Stromal cell of bone marrow (primary cell): ENCODE measurements at regions not wholly inside any gene's neighbourhood (a gene's known extent, or its start where the extent isn't known, plus 50 kb on each side); places are given as distances from the start of the nearest gene placed in this dataset.
"Not testable (repeated sequence)": the region's sequence is repeated elsewhere in the genome, so short reads cannot be mapped to it uniquely, and the experiment has no call there.

Experiments
- DNase-seq: peaks from one replicate; pipeline ENCODE4 v3.0.0-alpha.2; 2012; ENCODE audit warnings: low read depth

- no peak for DNase-seq
Observed at GRCh38 chr22:47543447-47543846, 781.0 kb downstream of the TBC1D22A start.

DNA sequence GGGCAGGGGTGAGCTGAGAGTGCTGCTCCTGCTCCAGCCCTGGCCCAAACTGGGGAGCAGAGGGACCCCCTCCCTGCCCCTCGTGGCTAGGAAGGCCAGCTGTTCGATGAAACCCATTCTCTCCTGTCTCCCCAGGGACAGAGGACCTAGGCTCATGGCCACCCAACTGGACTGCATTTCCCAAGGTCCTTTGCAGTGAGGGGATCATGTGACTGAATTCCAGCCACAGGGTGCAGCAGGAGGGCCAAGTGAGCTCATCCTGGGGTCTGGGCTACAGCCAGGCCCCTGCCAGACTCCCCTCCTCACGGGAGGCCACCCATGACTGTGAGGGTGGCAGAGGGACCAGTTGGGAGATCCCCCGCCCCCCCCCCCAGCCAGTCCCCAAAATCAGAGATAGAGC is 777.6 kb downstream of the TBC1D22A start:
- DNase-seq = no peak

DNA sequence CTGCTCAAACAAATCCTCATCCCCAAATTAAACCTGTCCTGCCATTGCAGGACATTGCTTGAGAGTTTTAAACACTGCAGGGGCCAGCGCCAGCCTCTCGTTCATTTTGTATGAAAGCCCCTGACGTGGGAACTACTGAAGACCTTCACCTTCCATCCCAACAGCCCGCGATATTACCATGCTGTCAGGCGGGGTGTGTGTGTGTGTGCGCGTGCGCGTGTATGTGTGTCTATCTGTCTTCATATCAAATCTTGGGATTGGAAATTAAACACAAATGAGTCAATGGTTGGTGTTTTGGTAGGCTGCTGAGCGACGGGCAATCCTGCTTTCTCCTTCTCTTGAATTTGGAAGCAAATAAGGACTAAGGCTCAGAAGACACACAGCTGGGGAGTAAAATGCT is 776.9 kb downstream of the TBC1D22A start:
- DNase-seq = no peak

GRCh38 chr22:47535681-47536080 is 773.2 kb downstream of the TBC1D22A start:
- DNase-seq = no peak

DNA sequence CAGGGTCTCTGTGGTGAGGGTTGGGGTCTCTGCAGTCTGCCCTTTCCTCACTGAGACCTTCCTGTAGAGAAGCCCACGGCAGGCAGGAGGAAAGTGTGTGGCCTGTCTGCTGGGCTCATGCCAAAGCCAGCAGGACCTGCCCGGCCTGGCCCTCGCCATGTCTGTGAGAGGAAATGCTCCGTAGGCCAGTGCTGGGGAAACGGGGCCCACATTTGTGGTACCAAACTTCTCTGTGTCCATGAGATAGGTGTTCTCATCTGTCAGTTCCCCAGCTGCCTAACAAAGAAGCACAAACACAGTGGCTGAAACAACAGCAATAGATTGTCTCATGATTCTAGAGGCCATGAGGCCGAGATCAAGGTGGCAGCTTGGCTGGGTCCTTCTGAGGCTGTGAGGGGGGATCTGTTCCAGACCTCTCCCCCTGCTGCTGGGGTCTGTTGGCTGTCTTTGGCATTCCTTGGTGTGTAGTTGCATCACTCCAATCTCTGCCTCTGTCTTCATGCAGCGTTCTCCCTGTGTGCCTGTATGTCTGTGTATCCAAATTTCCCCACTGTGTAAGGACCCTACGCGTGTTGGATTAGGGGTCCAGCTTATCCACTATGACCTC is 772.5 kb downstream of the TBC1D22A start:
- no peak for DNase-seq

- DNase-seq = no peak
Observed at GRCh38 chr22:47533961-47534803, 771.7 kb downstream of the TBC1D22A start.

DNA sequence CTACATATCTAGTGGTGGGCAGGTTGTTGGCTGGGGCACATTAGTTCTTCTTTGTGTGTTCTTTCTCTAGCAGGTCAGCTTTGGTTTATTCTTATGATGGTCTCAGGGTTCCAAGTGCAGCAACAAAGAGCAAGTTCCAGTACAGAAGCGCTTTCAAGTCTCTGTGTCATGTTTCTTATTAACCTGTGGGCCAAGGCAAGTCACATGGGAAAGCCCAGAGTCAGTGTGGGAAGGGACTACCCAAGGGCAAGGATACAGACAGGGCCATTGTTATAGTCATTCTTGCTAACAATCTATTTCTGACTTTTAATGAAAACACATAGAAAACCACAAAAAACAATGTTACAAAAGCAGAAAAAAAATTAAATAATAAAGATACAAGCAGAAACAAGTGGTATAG is 754.6 kb downstream of the TBC1D22A start:
- no peak for DNase-seq

DNA sequence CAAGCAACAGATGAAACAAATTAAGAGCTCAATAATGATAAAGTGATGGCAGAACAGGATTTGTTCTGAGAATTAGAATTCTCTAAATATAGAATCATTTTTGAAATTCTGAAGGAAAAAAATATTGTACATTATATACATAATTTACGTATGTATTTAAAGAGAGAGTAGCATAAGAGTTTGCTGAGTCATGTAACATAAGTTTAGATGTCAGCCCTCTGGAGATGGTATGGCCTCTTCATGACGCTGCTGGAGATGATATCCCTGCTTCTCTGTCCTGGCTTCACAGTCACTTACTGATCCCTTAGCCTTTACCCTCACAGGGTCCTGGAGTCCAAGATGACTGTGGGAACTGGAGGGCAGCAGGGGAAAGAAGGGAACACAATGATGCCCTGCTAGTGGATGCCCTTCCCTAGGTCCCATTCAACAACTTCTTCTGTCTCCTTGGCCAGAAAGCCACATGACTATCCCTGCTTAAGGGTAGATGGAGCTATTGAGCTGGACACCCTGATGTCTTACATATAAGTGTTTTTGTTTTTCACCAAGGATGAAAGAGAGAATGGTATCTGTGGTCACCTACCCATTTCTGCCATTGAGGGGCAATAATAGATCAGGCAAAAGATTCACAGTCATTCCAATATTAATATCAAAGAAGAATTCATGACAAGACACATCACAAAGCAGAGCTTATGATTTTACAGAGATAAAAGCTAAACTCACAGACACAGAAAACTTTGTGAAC is 753.1 kb downstream of the TBC1D22A start:
- no peak for DNase-seq

DNA sequence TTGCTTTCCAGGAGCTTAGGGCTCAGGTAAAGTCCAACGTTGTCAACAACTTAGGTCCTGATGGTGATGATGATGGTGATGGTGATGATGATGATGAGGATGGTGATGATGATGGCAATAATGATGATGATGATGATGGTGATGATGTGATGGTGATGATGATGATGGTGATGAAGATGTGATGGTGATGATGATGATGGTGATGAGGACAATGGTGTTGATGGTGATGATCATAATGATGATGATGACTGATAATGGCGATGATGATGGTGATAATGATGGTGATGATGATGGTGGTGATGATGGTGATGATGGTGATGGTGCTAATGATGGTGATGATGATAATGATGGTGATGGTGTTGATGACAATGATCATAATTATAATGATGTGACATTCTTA is 750.2 kb downstream of the TBC1D22A start:
- DNase-seq = no peak

- no peak for DNase-seq
Observed at GRCh38 chr22:47504962-47505361, 742.5 kb downstream of the TBC1D22A start.

GRCh38 chr22:47498969-47499495 is 736.6 kb downstream of the TBC1D22A start:
- DNase-seq = no peak

- DNase-seq = no peak
Observed at GRCh38 chr22:47497666-47498065, 735.2 kb downstream of the TBC1D22A start.

GRCh38 chr22:47495110-47495509 is 732.7 kb downstream of the TBC1D22A start:
- no peak for DNase-seq

DNA sequence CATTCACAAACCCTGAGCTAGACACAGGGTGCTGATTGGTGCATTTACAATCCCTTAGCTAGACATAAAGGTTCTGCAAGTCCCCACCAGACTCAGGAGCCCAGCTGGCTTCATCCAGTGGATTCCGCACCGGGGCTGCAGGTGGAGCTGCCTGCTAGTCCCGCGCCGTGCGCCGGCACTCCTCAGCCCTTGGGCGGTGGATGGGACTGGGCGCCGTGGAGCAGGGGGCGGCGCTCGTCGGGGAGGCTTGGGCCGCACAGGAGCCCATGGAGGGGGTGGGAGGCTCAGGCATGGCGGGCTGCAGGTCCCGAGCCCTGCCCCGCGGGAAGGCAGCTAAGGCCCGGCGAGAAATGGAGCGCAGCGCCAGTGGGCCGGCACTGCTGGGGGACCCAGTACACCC is 725.7 kb downstream of the TBC1D22A start:
- DNase-seq = not testable (repeated sequence)

DNA sequence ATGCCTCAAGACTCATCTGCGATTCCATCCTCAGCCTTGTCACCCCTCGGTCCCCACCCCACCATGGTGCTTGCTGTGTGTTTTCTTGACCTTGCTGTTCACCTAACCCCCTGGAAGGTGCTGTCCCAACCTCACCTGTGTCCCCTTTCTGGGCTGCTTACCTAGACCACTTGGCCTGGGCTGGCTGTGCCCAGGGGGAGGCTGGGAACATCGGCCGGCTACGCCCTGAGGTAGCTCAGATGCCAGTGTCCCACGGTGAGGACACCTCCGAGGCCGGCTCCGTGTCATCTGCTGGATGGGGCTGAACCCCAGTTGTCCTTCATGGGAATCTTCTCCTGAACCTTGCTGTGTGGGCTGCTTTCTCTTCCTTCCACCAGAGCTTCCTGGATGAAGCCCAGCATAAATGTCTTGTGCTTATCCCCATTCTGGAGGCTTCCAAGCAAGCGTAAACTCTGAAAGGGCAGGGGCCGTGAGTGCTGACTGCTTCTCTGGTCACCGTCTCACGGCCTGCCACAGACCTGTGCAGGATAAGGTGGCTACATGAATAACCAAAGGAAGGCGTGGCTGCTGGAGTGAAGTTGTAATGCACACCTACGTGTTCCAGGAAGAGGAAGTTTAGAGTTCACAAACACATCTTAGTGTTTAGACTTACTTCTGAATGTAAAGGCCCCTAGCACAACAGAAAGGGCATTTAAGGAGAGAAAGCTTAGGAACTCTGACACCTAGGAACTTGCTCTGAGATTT is 724.3 kb downstream of the TBC1D22A start:
- DNase-seq = no peak

DNA sequence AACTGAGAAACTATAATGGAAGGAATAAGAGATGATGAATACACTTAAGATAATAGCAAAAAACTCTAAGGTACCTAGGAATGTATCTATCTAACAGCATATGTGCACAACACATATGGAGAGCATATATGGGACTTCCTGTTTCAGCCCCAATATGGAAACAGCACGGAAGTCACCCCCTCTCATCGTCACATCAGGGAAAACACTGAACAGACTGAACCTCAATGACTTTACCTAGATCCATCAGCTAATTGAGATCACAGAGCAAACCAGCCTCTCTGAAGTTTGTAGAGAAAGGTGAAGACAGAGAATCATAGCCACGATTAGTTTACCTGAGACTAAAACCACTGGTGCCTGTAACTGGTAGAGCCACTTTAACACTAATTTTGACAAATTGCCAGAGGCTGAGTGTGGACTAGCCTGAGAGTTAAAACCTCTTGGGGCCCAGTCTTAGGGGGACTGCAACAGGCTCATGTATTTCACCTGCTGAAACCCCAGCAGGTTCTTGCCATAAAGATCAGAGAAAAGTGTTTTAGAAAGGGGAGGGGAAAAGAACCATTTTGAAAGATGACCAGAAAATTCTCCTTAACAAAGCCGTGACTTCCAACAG is 722.6 kb downstream of the TBC1D22A start:
- no peak for DNase-seq

- DNase-seq = no peak
Observed at GRCh38 chr22:47476231-47476630, 713.8 kb downstream of the TBC1D22A start.

DNA sequence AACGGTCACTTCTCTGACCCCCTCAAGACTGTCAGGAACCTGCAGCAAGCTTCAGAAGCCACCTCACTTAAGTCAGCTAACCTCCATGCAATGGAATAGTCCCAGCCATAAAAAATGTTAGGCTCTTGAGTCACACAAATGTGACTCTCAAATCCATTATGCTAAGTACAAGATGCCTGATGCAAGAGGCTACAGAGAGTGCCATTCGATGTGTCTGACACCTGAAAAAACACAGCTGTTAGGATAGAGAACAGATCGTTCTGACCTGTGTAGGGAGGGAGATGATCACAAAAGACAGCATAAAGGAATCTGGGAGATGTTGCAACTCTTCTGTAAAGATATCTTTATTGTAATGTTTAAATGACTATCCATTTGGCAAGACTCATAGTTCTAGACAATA is 712.4 kb downstream of the TBC1D22A start:
- no peak for DNase-seq

GRCh38 chr22:47474464-47474863 is 712.0 kb downstream of the TBC1D22A start:
- no peak for DNase-seq

DNA sequence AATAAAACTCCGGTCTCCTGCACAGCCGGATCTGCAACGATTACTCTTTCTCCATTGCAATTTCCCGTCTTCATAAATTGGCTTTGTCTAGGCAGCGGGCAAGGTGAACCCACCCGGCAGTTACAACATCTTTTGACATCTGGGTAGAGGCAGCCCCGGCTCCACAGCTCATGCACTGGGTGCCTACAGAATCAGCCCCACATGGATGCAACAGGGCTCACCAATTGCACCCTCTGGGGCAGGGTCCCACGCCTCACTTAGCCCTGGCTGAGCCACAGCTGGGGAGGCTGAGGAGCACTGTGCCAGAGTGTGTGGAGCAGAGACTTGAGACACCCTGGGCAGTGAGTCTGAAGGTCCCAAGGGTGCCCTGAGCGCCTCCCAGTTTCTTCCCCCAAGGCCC is 710.2 kb downstream of the TBC1D22A start:
- DNase-seq = no peak

DNA sequence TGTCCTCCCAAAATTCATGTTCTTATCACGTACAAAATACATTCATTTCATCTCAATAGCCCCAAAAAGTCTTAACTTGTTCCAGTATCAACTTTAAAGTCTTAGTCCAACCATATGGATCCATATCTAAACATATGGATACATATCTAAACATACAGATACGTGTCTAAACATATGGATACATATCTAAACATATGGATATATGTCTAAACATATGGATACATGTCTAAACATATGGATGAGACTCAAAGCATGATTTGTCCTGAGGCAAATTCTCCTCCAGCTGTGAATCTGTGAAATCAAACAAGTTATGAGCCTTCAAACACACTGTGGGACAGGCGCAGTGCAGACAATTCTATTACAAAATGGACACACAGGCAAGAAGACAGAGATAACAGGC is 709.0 kb downstream of the TBC1D22A start:
- DNase-seq = no peak

DNA sequence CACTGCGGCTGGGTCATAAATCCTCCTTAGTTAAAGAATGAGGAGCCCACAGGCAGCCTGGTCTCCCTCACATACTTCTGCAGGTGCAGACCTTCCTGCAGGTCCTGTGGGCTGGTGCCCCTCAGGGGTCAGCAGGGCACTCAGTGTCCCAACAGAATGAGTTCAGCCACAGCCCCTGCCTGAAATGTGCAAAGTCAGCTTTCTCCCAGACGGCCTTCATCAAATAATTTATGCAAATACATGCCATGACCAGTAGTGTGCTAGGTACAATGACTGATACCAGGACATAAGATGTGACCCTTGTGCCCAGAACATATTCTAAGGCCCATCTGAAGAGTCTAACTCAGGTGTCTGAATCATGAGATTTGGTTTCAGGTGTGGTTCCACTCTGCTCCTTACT is 703.4 kb downstream of the TBC1D22A start:
- DNase-seq = no peak
